HepG2 (cell line): ENCODE measurements at regions not wholly inside any gene's neighbourhood (a gene's known extent, or its start where the extent isn't known, plus 50 kb on each side); places are given as distances from the start of the nearest gene placed in this dataset.
"Not testable (repeated sequence)": the region's sequence is repeated elsewhere in the genome, so short reads cannot be mapped to it uniquely, and the experiment has no call there.

Experiments used
- ATAC-seq: fragments of 200-7000 bp; cut with Tn5 transposase; 3 replicates; pipeline ENCODE4 v1.9.1; 2020; ENCODE audit warnings: mild to moderate bottlenecking, moderate library complexity
- BruUV-seq: library from RNA; stranded (reverse); fragments of 400-500 nt; replicated peaks from 2 replicates; lab custom pipeline; 2021; lab: Mats Ljungman, UMichigan
- CTCF ChIA-PET: fragments of 300-600 bp; formaldehyde crosslinking; extraction: SDS; loops from one replicate; lab custom pipeline; 2021; ENCODE audit warnings: low total read pairs, inconsistent platforms, low intra/inter-chr PET ratio; lab: Yijun Ruan, JAX
- POLR2A ChIA-PET: fragments of 350-600 bp; sonication (Branson Sonifier 250); formaldehyde crosslinking; loops from one replicate; lab custom pipeline; 2020; ENCODE audit warnings: antibody characterized with exemption, inconsistent platforms; lab: Yijun Ruan, JAX
- DNase-seq: peaks from one replicate; pipeline ENCODE4 v3.0.0-alpha.2; 2015; ENCODE audit warnings: low spot score
- FAIRE-seq: peaks from 3 replicates; lab custom pipeline; 2011; peaks lifted over from hg19 to GRCh38; lab: Jason Lieb, UNC
- H2AFZ ChIP-seq: one replicate; pipeline ENCODE4 v1.6.1; 2011; ENCODE audit warnings: low read length, inconsistent platforms
- H3K27ac ChIP-seq: fragments of 300-600 bp; 3 replicates; pipeline ENCODE4 v1.8.0; 2011; ENCODE audit warnings: mixed run types, mild to moderate bottlenecking, mixed read lengths, low read length, inconsistent platforms; ENCODE audit not compliant: insufficient read depth; ENCODE audit errors: extremely low read length
- H3K27me3 ChIP-seq, 2 experiments: fragments of 200-600 bp in 1 of 2; 2 replicates in 1 of 2; 3 replicates in 1 of 2; pipeline versions ENCODE4 v1.6.0 to v1.8.0; 2011; ENCODE audit warnings: low read length in 2 of 2, mild to moderate bottlenecking in 2 of 2, moderate library complexity in 2 of 2, inconsistent platforms in 1 of 2; ENCODE audit not compliant: insufficient read depth in 2 of 2, control insufficient read depth in 1 of 2
- H3K36me3 ChIP-seq, 2 experiments: fragments of 200-600 bp in 1 of 2; replicated peaks in 1 of 2; 2 replicates in 1 of 2; 3 replicates in 1 of 2; pipeline versions ENCODE4 v1.5.1 to v1.8.0; 2011; ENCODE audit warnings: low read length in 2 of 2, inconsistent platforms in 1 of 2; ENCODE audit not compliant: insufficient read depth in 2 of 2, control insufficient read depth in 1 of 2
- H3K4me1 ChIP-seq: 2 replicates; pipeline ENCODE4 v1.5.1; 2012; ENCODE audit warnings: low read length, inconsistent platforms; ENCODE audit not compliant: insufficient read depth
- H3K4me2 ChIP-seq: 2 replicates; pipeline ENCODE4 v1.6.0; 2011; ENCODE audit warnings: low read depth, low read length, inconsistent platforms
- H3K4me3 ChIP-seq, 3 experiments: fragments of 200-600 bp in 1 of 3; sonication (generic), shearing (Covaris generic) in 1 of 3; replicated peaks in 1 of 3; 2 replicates each; pipeline ENCODE4 v1.5.1; 2011 to 2016; ENCODE audit warnings: low read length in 3 of 3, inconsistent platforms in 2 of 3, low read depth in 2 of 3, mild to moderate bottlenecking in 2 of 3, control low read depth in 1 of 3, mixed read lengths in 1 of 3; ENCODE audit not compliant: insufficient read depth in 1 of 3
- H3K79me2 ChIP-seq: one replicate; pipeline ENCODE4 v1.6.1; 2011; ENCODE audit warnings: low read length, inconsistent platforms; ENCODE audit not compliant: insufficient read depth
- H3K9ac ChIP-seq: 2 replicates; pipeline ENCODE4 v1.6.0; 2011; ENCODE audit warnings: mild to moderate bottlenecking, low read depth, low read length, inconsistent platforms; ENCODE audit not compliant: insufficient read depth
- H3K9me3 ChIP-seq: 2 replicates; pipeline ENCODE4 v1.5.1; 2012; ENCODE audit warnings: mild to moderate bottlenecking, low read length
- H4K20me1 ChIP-seq: 2 replicates; pipeline ENCODE4 v1.6.0; 2011; ENCODE audit warnings: inconsistent platforms, mild to moderate bottlenecking, low read length, moderate library complexity; ENCODE audit not compliant: insufficient read depth
- ELF3 ChIP-seq: IDR thresholded peaks from 2 replicates; pipeline ENCODE4 v1.6.1; 2016; ENCODE audit warnings: missing genetic modification reagents, missing compliant biosample characterization
- KLF16 ChIP-seq, 2 experiments: sonication (generic) in 1 of 2; formaldehyde crosslinking in 1 of 2; IDR thresholded peaks; 2 replicates each; pipeline versions ENCODE4 v1.6.1 to v1.8.0; 2016 to 2023; ENCODE audit warnings: missing genetic modification reagents in 2 of 2, missing compliant biosample characterization in 1 of 2
- NONO ChIP-seq, 2 experiments: fragments of 450-650 bp in 1 of 2; sonication (generic) in 1 of 2; formaldehyde crosslinking in 1 of 2; IDR thresholded peaks in 1 of 2; conservative IDR thresholded peaks in 1 of 2; 2 replicates each; pipeline versions ENCODE4 v1.6.1 to v1.8.0; 2017 to 2022; ENCODE audit warnings: mild to moderate bottlenecking in 1 of 2, missing genetic modification reagents in 1 of 2, moderate library complexity in 1 of 2
- PITX1 ChIP-seq: sonication (generic); formaldehyde crosslinking; IDR thresholded peaks from 2 replicates; pipeline ENCODE4 v1.5.1; 2020; ENCODE audit warnings: mild to moderate bottlenecking, missing genetic modification reagents
- RXRA ChIP-seq: sonication (generic); formaldehyde crosslinking; IDR thresholded peaks from 2 replicates; pipeline ENCODE4 v1.5.1; 2020; ENCODE audit warnings: missing genetic modification reagents
- SIN3B ChIP-seq: fragments of 150-350 bp; IDR thresholded peaks from 2 replicates; pipeline ENCODE4 v1.6.1; 2014; ENCODE audit warnings: low read length
- TMF1 ChIP-seq: sonication (generic); formaldehyde crosslinking; IDR thresholded peaks from 2 replicates; pipeline ENCODE4 v1.8.1; 2022; ENCODE audit warnings: low read depth, missing genetic modification reagents
- ZMYM3 ChIP-seq: sonication (generic); formaldehyde crosslinking; IDR thresholded peaks from 2 replicates; pipeline ENCODE4 v1.5.1; 2020; ENCODE audit warnings: mild to moderate bottlenecking, missing genetic modification reagents
- ZNF331 ChIP-seq: sonication (generic); formaldehyde crosslinking; IDR thresholded peaks from 2 replicates; pipeline ENCODE4 v1.4.0; 2020; ENCODE audit warnings: missing genetic modification reagents
- ZNF501 ChIP-seq: sonication (generic); formaldehyde crosslinking; IDR thresholded peaks from 2 replicates; pipeline ENCODE4 v1.5.1; 2020; ENCODE audit warnings: mild to moderate bottlenecking, moderate library complexity, missing genetic modification reagents
- ZNF556 ChIP-seq: sonication (generic); formaldehyde crosslinking; IDR thresholded peaks from 2 replicates; pipeline ENCODE4 v1.4.0; 2020; ENCODE audit warnings: mild to moderate bottlenecking, missing genetic modification reagents, borderline replicate concordance
- ZNF577 ChIP-seq: sonication (generic); formaldehyde crosslinking; IDR thresholded peaks from 2 replicates; pipeline ENCODE4 v1.4.0; 2020; ENCODE audit warnings: mild to moderate bottlenecking, low read depth, missing genetic modification reagents, borderline replicate concordance
- ZNF629 ChIP-seq: sonication (generic); formaldehyde crosslinking; conservative IDR thresholded peaks from 2 replicates; pipeline ENCODE4 v1.5.0; 2020; ENCODE audit warnings: missing genetic modification reagents
- ZNF687 ChIP-seq: sonication (generic); formaldehyde crosslinking; IDR thresholded peaks from 2 replicates; pipeline ENCODE4 v1.5.1; 2020; ENCODE audit warnings: mild to moderate bottlenecking, missing genetic modification reagents, moderate library complexity
- ZNF782 ChIP-seq: sonication (generic); formaldehyde crosslinking; IDR thresholded peaks from 2 replicates; pipeline ENCODE4 v1.4.0; 2020; ENCODE audit warnings: missing genetic modification reagents, mild to moderate bottlenecking, borderline replicate concordance
- WGBS: methylation state at CpG from one replicate; pipeline ENCODE4 v1.1.6; 2017; ENCODE audit warnings: low lambda C conversion rate; 5-methylcytosine and 5-hydroxymethylcytosine counted together
- in situ Hi-C: cut with HindIII; loops from 2 replicates; pipeline ENCODE4 v1.10.0; 2017; ENCODE audit warnings: low pct_unique_long_range_greater_than_20kb; ENCODE audit not compliant: extremely low pct_ligation_motif_present
- intact Hi-C: fragments of 100-400 bp; cut with micrococcal nuclease; formaldehyde crosslinking; loops from one replicate; pipeline ENCODE4 v1.10.0; 2022; ENCODE audit not compliant: unreplicated experiment

GRCh38 chr2:8333832-8334187, 348.0 kb upstream of the ID2 start:
- BruUV-seq, H3K79me2 ChIP-seq, H3K36me3 ChIP-seq, H3K27me3 ChIP-seq, H3K27ac ChIP-seq, CTCF ChIA-PET, H3K4me2 ChIP-seq, H3K9me3 ChIP-seq, H3K9ac ChIP-seq, in situ Hi-C loops, FAIRE-seq, DNase-seq, H3K4me3 ChIP-seq, ATAC-seq: not testable (repeated sequence)
- 34% methylated on average over 5 of the region's 5 CpGs for WGBS
- peaks cover 10% of the 10 kb centered on the region; the same call in 1 of the 2 replicates for H3K4me1 ChIP-seq
- TF ChIP-seq ZMYM3: peak; percentile 31; the same call in 1 of the 2 replicates
- TF ChIP-seq, all 625 proteins: peak for 1; not testable (repeated sequence) for 624
- H4K20me1 ChIP-seq, H2AFZ ChIP-seq, POLR2A ChIA-PET, intact Hi-C loops: not testable (repeated sequence)

GRCh38 chr2:8334866-8335325, 347.0 kb upstream of the ID2 start:
- Histone ChIP-seq H2AFZ (no peak overlapping the region), H3K4me2 (peak overlapping the region; percentile 45), H3K27ac (no peak overlapping the region), H3K36me3 (no peaks in the 10 kb centered on the region), H3K4me1 (peaks cover 10% of the 10 kb centered on the region; the same call in 1 of the 2 replicates), H3K9me3 (no peaks in the 10 kb centered on the region), H3K27me3 (peaks cover 0 to 10% of the 10 kb centered on the region in 2 experiments; a peak in 1 of 5 replicates), H3K9ac (no peak overlapping the region), H3K79me2 (no peaks in the 10 kb centered on the region), H3K4me3 (peak overlapping the region in 1 of 3 experiments; percentile 26; a peak in 3 of 6 replicates), H4K20me1 (no peaks in the 10 kb centered on the region)
- WGBS: 17% methylated on average over 11 of the region's 12 CpGs
- intact Hi-C loops (no loop called here), in situ Hi-C loops (no loop called here)
- BruUV-seq: no TSS peak
- ATAC-seq: peak; percentile 98
- DNase-seq: no peak
- ChIA-PET POLR2A (no interaction called here), CTCF (no interaction called here)
- FAIRE-seq: peak; percentile 12
- peak; percentile 37; the same call in 1 of the 2 replicates for TF ChIP-seq RXRA (CRISPR knock-in tag)
- TF ChIP-seq ZNF577 (CRISPR knock-in tag): no peak
- TF ChIP-seq ZNF331 (CRISPR knock-in tag): peak; percentile 14; the same call in 1 of the 2 replicates
- TF ChIP-seq KLF16 (CRISPR knock-in tag; IDR thresholded peaks at IDR 0.05): no peak
- peak; percentile 40; the same call in 1 of the 2 replicates for TF ChIP-seq PITX1 (CRISPR knock-in tag)
- 0 out of 2 replicates have a peak, but pooled peaks have one; percentile 14 for TF ChIP-seq ZNF629
- no peak for TF ChIP-seq ZNF501 (CRISPR knock-in tag)
- no peak for TF ChIP-seq NONO (IDR thresholded peaks at IDR 0.05)
- TF ChIP-seq NONO (CRISPR knock-in tag; conservative IDR thresholded peaks at IDR 0.05): no peak
- TF ChIP-seq ZNF782 (CRISPR knock-in tag): peak; percentile 62; the same call in 1 of the 2 replicates
- peak; percentile 53; the same call in 1 of the 2 replicates for TF ChIP-seq ZNF556 (CRISPR knock-in tag)
- peak; percentile 72 for TF ChIP-seq ZNF687 (CRISPR knock-in tag)
- TF ChIP-seq ELF3 (CRISPR knock-in tag): 0 out of 2 replicates have a peak, but pooled peaks have one; percentile 16
- no peak for TF ChIP-seq TMF1 (CRISPR knock-in tag)
- TF ChIP-seq SIN3B: no peak
